Small intestine (tissue), 7 donors: ENCODE measurements at regions not wholly inside any gene's neighbourhood (a gene's known extent, or its start where the extent isn't known, plus 50 kb on each side); places are given as distances from the start of the nearest gene placed in this dataset.

Experiments used
- DNase-seq, 2 donors: peaks; one replicate each; pipeline versions ENCODE4 v3.0.0 to v3.0.0-alpha.2; 2013
- FAIRE-seq: peaks from 2 replicates; lab custom pipeline; 2012; peaks lifted over from hg19 to GRCh38; lab: Jason Lieb, UNC
- H3K27ac ChIP-seq, 3 donors: one replicate each; pipeline ENCODE4 v1.5.1; 2013; ENCODE audit warnings: low read length in 2 of 3, mild to moderate bottlenecking in 2 of 3, control low read depth in 1 of 3, inconsistent platforms in 1 of 3, low read depth in 1 of 3, moderate library complexity in 1 of 3
- H3K27me3 ChIP-seq, 3 donors: one replicate each; pipeline ENCODE4 v1.6.1; 2013; ENCODE audit warnings: low read length in 3 of 3, inconsistent platforms in 1 of 3; ENCODE audit not compliant: control insufficient read depth in 3 of 3, insufficient read depth in 3 of 3
- H3K36me3 ChIP-seq, 3 donors: one replicate each; pipeline ENCODE4 v1.6.1; 2013; ENCODE audit warnings: low read length in 3 of 3, inconsistent platforms in 1 of 3, low read depth in 1 of 3, mild to moderate bottlenecking in 1 of 3, moderate library complexity in 1 of 3; ENCODE audit not compliant: control insufficient read depth in 3 of 3, insufficient read depth in 2 of 3
- H3K4me1 ChIP-seq, 3 donors: one replicate each; pipeline ENCODE4 v1.6.1; 2013; ENCODE audit warnings: low read length in 2 of 3, inconsistent platforms in 1 of 3, low read depth in 1 of 3, mild to moderate bottlenecking in 1 of 3, moderate library complexity in 1 of 3; ENCODE audit not compliant: control insufficient read depth in 3 of 3, insufficient read depth in 2 of 3
- H3K4me3 ChIP-seq, 3 donors: one replicate each; pipeline ENCODE4 v1.5.1; 2013; ENCODE audit warnings: low read length in 3 of 3, control low read depth in 1 of 3, inconsistent platforms in 1 of 3, low read depth in 1 of 3, mild to moderate bottlenecking in 1 of 3, moderate library complexity in 1 of 3
- H3K9me3 ChIP-seq, 2 donors: one replicate each; pipeline ENCODE4 v1.6.1; 2013; ENCODE audit warnings: low read depth in 1 of 2, low read length in 1 of 2; ENCODE audit not compliant: control insufficient read depth in 2 of 2, insufficient read depth in 1 of 2
- WGBS, 3 donors: extraction: QIAGEN DNeasy Blood & Tissue Kit; methylation state at CpG; one replicate each; pipeline ENCODE4 v1.1.7; 2013; 5-methylcytosine and 5-hydroxymethylcytosine counted together
- donor health status: healthy with polysubstance abuse.
- donor health status: control.
- donor health status: control.
- donor health status: Bipolar disorder and iron deficiency.
- donor health status: healthy.

DNA sequence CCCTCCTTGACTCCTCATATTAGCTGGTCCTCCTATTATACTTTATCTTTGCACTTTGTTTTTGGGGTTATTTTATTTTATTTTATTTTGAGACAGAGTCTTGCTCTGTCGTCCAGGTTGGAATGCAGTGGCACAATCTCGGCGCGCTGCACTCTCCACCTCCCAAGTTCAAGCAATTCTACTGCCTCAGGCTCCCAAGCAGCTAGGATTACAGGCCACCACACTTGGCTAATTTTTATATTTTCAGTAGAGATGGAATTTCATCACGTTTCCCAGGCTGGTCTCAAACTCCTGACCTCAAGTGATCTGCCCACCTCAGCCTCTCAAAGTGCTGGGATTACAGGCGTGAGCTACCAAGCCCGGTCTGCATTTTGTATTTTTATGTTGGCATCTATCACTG, 126.7 kb downstream of the FOXB1 start:
- Histone ChIP-seq H3K9me3 (no peaks in the 10 kb centered on the region), H3K36me3 (no peaks in the 10 kb centered on the region), H3K27ac (no peak overlapping the region), H3K4me1 (no peaks in the 10 kb centered on the region), H3K4me3 (no peak overlapping the region), H3K27me3 (peaks cover 0 to 6% (median 0%) of the 10 kb centered on the region in 3 donors)
- no peak for DNase-seq
- no peak for FAIRE-seq
- WGBS, 3 donors, result 74 to 84% (median 78%) methylated on average over 7 of the region's 7 CpGs

DNA sequence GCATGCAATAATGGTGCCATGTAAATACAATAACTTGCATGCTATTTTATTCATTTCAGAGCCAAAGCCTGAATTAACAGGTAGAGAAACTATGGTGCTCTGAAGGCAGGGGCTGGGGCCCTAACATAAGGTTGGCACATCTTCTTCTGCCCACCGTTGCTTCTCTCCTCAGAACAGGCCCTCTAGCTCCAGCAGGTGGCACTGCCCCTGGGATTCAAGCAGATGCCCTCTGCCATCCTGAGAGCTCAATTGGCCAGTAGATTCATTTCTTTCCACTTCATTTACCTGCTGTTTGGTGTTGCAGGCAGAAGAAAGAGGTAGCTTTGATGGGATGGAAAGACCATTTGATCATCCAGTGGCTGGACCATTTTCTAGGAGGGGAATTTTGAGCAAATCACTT, 130.5 kb downstream of the FOXB1 start:
- no peak for FAIRE-seq
- H3K4me1 ChIP-seq, result no peaks in the 10 kb centered on the region
- no peaks in the 10 kb centered on the region for H3K36me3 ChIP-seq
- peaks cover 0 to 12% (median 2%) of the 10 kb centered on the region in 3 donors for H3K27me3 ChIP-seq
- no peaks in the 10 kb centered on the region for H3K9me3 ChIP-seq
- H3K27ac ChIP-seq, result no peak overlapping the region
- 21 to 50% (median 33%) methylated on average over 1 of the region's 1 CpG for WGBS, 3 donors
- DNase-seq, result peak in 1 of 2 donors; percentile 27
- H3K4me3 ChIP-seq, result no peak overlapping the region

DNA sequence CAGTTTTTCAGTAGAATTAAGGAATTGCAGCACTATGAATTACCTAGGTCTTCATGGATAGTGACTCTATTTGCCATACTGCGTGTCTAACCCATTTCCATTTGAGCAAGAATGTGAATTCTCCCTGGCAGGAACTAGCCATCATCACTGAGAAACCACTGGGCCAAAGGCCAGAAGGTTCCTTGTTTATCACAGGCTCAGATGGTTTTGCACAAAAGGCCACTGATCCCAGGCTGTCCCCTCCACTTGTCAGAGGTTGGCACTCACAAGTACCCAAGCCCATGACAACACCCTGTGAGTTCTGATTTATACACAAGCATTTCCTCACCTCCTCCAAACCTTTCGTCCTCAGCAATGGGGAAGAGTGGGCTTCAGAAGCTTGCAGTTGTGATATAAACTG, 131.8 kb downstream of the FOXB1 start:
- FAIRE-seq, result no peak
- Histone ChIP-seq H3K36me3 (no peaks in the 10 kb centered on the region), H3K4me1 (no peaks in the 10 kb centered on the region), H3K27ac (no peak overlapping the region), H3K27me3 (peaks cover 0 to 12% (median 2%) of the 10 kb centered on the region in 3 donors), H3K9me3 (no peaks in the 10 kb centered on the region), H3K4me3 (no peak overlapping the region)
- DNase-seq, result no peak
- 75 to 88% (median 82%) methylated on average over 2 of the region's 2 CpGs for WGBS, 3 donors

DNA sequence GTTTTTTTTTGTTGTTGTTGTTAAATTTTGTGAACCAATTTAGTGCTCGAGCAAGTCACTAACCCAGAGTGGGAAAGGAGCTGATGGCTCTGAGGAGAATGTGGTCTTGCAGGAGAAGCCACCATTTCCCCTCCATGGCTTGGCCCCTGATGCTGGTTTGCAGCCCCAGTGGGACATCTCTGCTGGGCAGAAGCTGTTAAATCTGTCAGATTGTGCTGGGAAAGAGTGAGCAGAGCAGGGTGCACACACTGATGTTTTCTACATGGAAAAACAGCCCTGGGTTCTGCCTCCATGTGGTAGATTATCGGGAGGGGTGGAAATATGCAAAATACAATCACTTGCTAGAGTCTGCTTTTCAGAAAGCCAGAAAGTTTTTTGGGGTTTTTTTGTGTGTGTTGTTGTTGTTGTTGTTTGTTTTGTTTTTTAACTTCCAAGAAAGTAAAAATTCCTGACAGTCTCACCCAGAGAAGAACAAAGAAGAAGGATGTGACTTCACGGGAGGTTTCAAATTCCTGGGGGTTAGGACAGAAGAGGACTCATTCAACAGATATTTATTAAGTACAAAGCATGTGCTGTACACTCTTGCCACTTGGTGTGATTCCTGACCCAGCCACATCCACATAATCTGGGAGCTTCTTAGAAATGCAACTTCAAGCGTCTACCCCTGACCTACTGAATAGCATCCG, 133.7 kb downstream of the FOXB1 start:
- H3K27ac ChIP-seq, result no peak overlapping the region
- no peaks in the 10 kb centered on the region for H3K4me1 ChIP-seq
- H3K36me3 ChIP-seq, result no peaks in the 10 kb centered on the region
- DNase-seq, result no peak
- no peaks in the 10 kb centered on the region for H3K9me3 ChIP-seq
- H3K4me3 ChIP-seq, result no peak overlapping the region
- WGBS, 3 donors, result 66 to 78% (median 72%) methylated on average over 5 of the region's 5 CpGs
- no peak for FAIRE-seq
- H3K27me3 ChIP-seq, result peaks cover 0 to 11% (median 2%) of the 10 kb centered on the region in 3 donors

DNA sequence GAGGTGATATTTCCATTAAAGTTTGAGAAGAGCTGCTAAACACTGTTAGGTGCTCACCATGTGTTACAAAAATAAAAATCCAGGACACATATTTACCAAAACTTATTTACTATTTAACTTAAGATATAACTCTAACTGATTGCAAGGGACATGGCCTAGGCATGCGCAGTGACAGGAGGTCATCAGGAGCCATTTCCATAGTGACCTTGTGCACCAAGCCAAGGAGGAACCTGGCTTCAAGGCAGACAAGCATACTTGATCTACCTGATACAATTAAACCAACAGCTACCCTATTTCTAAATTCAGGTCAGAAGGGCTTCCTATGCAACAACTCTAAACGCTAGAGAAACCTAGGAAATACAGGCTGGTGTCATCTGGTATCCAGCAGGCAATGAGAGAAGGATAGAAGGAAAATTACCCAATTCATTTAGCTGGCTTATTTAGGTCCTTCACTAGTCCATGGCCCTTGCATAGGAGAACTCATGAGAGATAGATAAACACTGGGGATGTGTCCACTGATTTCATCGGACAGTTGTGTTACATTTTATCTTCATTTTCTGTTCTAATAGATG, 134.4 kb downstream of the FOXB1 start:
- Histone ChIP-seq H3K4me1 (no peaks in the 10 kb centered on the region), H3K27ac (no peak overlapping the region), H3K36me3 (no peaks in the 10 kb centered on the region), H3K9me3 (no peaks in the 10 kb centered on the region), H3K4me3 (no peak overlapping the region), H3K27me3 (peaks cover 0 to 9% (median 2%) of the 10 kb centered on the region in 3 donors)
- WGBS, 3 donors, result 86 to 93% (median 89%) methylated on average over 3 of the region's 3 CpGs
- DNase-seq (no peak), FAIRE-seq (no peak)

DNA sequence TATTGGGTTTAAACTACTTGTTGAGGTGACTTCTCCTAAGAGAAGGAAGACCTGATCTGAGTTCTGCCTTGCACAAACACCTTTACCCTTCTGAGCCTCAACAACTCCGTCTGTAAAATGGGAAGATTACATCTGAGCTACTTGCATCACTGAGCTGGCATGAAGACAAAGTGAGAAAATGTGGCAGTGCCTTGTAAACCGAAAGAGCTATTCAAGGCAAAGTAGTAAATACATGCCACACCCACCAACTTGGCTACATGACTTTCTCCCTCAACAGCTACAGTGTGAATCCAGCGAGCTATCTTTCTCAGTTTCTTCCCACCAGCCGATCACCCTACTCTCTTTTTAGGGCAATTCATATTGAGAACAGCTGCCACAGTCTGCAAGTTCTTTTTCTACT, 148.3 kb downstream of the FOXB1 start:
- no peaks in the 10 kb centered on the region for H3K9me3 ChIP-seq
- no peak overlapping the region for H3K27ac ChIP-seq
- H3K4me3 ChIP-seq, result no peak overlapping the region
- DNase-seq (peak in 1 of 2 donors; percentile 21), FAIRE-seq (no peak)
- H3K4me1 ChIP-seq, result peaks cover 0 to 3% (median 0%) of the 10 kb centered on the region in 3 donors
- no peaks in the 10 kb centered on the region for H3K36me3 ChIP-seq
- no peaks in the 10 kb centered on the region for H3K27me3 ChIP-seq
- WGBS, 3 donors, result 46 to 66% (median 50%) methylated on average over 4 of the region's 4 CpGs

DNA sequence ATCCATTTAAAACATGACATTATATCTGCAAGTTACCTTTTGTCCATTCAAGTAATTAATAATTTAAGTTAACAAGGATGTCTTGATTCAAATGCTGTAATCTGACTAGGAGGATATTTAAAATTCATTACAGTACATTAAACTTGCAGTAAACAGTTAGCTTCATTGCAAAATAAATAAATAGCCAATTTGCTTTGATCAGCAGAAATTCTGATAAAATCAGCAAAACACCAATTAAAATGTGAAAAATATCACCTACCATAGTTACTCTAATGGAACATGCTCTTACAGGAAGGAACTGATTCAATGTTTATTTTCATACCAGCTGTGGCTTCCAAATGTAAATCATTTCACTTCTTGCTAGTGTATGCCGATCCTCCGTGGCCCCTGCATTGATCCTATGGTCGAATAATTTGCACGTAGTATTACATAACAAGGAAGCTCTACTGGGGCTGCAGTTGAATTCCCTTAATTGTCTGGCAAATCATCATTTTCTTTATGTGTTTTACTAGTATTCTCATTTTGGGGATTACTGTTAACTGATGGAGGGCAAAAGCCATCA, 150.7 kb downstream of the FOXB1 start:
- no peak for FAIRE-seq
- no peaks in the 10 kb centered on the region for H3K9me3 ChIP-seq

DNA sequence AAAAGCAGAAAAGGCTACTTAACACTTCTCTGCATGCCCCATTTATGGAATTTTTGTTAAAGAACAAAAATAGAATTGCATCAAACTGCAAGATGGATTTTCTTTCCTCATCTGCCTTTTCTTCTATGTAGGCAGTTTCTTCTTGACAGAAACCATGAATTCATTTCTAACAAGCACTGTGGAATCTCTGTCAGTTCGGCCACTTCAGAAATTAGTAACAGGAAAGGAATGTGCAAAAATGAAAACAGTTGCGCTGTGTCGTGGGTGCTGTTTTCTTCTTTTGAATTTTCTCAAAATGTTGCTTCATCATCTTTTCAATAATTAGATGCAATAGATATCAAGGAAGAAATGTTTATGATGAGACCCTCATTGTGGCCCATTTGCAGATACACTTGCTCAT, 151.6 kb downstream of the FOXB1 start:
- no peaks in the 10 kb centered on the region for H3K4me1 ChIP-seq
- no peak overlapping the region for H3K27ac ChIP-seq
- no peaks in the 10 kb centered on the region for H3K36me3 ChIP-seq
- H3K27me3 ChIP-seq, result no peaks in the 10 kb centered on the region
- 50 to 78% (median 52%) methylated on average over 3 of the region's 3 CpGs for WGBS, 3 donors
- no peak overlapping the region for H3K4me3 ChIP-seq
- no peak for DNase-seq
- FAIRE-seq, result no peak
- no peaks in the 10 kb centered on the region for H3K9me3 ChIP-seq

More for the DNA sequence above, 150.7 kb downstream of the FOXB1 start:
- Histone ChIP-seq H3K4me3 (no peak overlapping the region), H3K27me3 (no peaks in the 10 kb centered on the region), H3K4me1 (peaks cover 0 to 3% (median 0%) of the 10 kb centered on the region in 3 donors), H3K27ac (no peak overlapping the region), H3K36me3 (no peaks in the 10 kb centered on the region)
- DNase-seq, result no peak
- 43 to 84% (median 63%) methylated on average over 4 of the region's 4 CpGs for WGBS, 3 donors
